A673 (cell line): ENCODE measurements at regions not wholly inside any gene's neighbourhood (a gene's known extent, or its start where the extent isn't known, plus 50 kb on each side); places are given as distances from the start of the nearest gene placed in this dataset.

ENCODE experiments used
- BruUV-seq: library from RNA; stranded (reverse); fragments of 400-500 nt; replicated peaks from 2 replicates; lab custom pipeline; 2021; lab: Mats Ljungman, UMichigan
- CTCF ChIA-PET: fragments of 300-600 bp; sonication (Branson Sonifier 250); formaldehyde crosslinking; loops from one replicate; lab custom pipeline; 2022; ENCODE audit warnings: antibody characterized with exemption; lab: Charles Lee
- POLR2A ChIA-PET: fragments of 300-600 bp; sonication (Branson Sonifier 250); formaldehyde crosslinking; loops from one replicate; lab custom pipeline; 2022; ENCODE audit warnings: antibody characterized with exemption; ENCODE audit not compliant: low non-redundant PET; lab: Charles Lee
- DNase-seq: peaks from one replicate; pipeline ENCODE4 v3.0.0-alpha.2; 2015; ENCODE audit warnings: low spot score
- H3K27ac ChIP-seq: fragments of 200-600 bp; sonication (generic); 2 replicates; pipeline ENCODE4 v1.5.1; 2016; ENCODE audit warnings: mixed run types, low read depth, mild to moderate bottlenecking, mixed read lengths, antibody characterized with exemption, low read length; ENCODE audit not compliant: poor library complexity, severe bottlenecking
- H3K27me3 ChIP-seq: fragments of 200-600 bp; sonication (generic); replicated peaks from 2 replicates; pipeline ENCODE4 v1.6.1; 2017; ENCODE audit warnings: mixed run types, low read depth, mild to moderate bottlenecking, mixed read lengths, antibody characterized with exemption, low read length; ENCODE audit not compliant: insufficient read depth, poor library complexity
- H3K36me3 ChIP-seq: fragments of 200-600 bp; sonication (generic); 2 replicates; pipeline ENCODE4 v1.6.1; 2016; ENCODE audit warnings: mixed run types, mild to moderate bottlenecking, mixed read lengths, antibody characterized with exemption, low read length; ENCODE audit not compliant: insufficient read depth, poor library complexity, severe bottlenecking
- H3K4me1 ChIP-seq: fragments of 200-600 bp; sonication (generic); 2 replicates; pipeline ENCODE4 v1.6.1; 2017; ENCODE audit warnings: mixed run types, mild to moderate bottlenecking, mixed read lengths, antibody characterized with exemption, low read length; ENCODE audit not compliant: insufficient read depth, poor library complexity, severe bottlenecking
- H3K4me3 ChIP-seq: fragments of 200-600 bp; sonication (generic); 2 replicates; pipeline ENCODE4 v1.5.1; 2016; ENCODE audit warnings: low read depth, mixed run types, mild to moderate bottlenecking, mixed read lengths, low read length; ENCODE audit not compliant: poor library complexity, severe bottlenecking
- H3K9me3 ChIP-seq: fragments of 200-600 bp; sonication (generic); 2 replicates; pipeline ENCODE4 v1.6.1; 2016; ENCODE audit warnings: mixed run types, low read depth, mild to moderate bottlenecking, mixed read lengths, antibody characterized with exemption, low read length; ENCODE audit not compliant: poor library complexity, severe bottlenecking
- EZH2 ChIP-seq: fragments of 200-600 bp; sonication (generic); IDR thresholded peaks from 2 replicates; pipeline ENCODE4 v1.6.1; 2017; ENCODE audit warnings: borderline replicate concordance, low read depth, mild to moderate bottlenecking, mixed read lengths, antibody characterized with exemption, low read length; ENCODE audit not compliant: poor library complexity, severe bottlenecking
- intact Hi-C: fragments of 100-400 bp; cut with micrococcal nuclease; formaldehyde crosslinking; loops from one replicate; pipeline ENCODE4 v1.10.0; 2022; ENCODE audit not compliant: unreplicated experiment
- TF ChIP-seq, protein P1 (sequence below): fragments of 300-800, 200-600 bp; sonication (generic); conservative IDR thresholded peaks from 2 replicates; pipeline ENCODE4 v1.5.1; 2017; ENCODE audit warnings: low read depth, mild to moderate bottlenecking, antibody characterized with exemption, low read length, moderate library complexity, mixed read lengths

DNA sequence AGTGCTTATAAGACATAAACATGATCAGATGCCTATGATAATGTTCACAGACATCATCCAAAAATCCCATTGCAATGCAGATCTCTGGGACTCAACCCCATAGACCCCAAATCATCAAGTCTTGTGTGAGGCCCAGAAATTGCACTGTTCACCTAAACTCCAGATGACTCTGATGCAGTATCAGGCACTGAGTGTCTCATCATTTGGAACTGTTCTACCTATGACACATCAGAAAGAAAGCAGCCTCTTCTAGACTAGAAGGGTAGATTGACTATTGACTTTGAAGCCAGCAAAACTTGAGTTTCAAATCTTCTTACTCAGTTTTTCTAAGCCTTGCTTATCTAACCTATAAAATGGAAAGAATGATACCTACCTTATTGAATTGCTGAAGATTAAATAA, 58.7 kb upstream of the PAPPA start:
- Histone ChIP-seq H3K4me1 (peaks cover 17% of the 10 kb centered on the region), H3K36me3 (no peaks in the 10 kb centered on the region), H3K27ac (no peak overlapping the region), H3K27me3 (no peaks in the 10 kb centered on the region), H3K9me3 (no peaks in the 10 kb centered on the region), H3K4me3 (no peak overlapping the region)
- ChIA-PET CTCF (no interaction called here), POLR2A (no interaction called here)
- BruUV-seq: no TSS peak
- no peak for DNase-seq
- TF ChIP-seq, protein P1, sequence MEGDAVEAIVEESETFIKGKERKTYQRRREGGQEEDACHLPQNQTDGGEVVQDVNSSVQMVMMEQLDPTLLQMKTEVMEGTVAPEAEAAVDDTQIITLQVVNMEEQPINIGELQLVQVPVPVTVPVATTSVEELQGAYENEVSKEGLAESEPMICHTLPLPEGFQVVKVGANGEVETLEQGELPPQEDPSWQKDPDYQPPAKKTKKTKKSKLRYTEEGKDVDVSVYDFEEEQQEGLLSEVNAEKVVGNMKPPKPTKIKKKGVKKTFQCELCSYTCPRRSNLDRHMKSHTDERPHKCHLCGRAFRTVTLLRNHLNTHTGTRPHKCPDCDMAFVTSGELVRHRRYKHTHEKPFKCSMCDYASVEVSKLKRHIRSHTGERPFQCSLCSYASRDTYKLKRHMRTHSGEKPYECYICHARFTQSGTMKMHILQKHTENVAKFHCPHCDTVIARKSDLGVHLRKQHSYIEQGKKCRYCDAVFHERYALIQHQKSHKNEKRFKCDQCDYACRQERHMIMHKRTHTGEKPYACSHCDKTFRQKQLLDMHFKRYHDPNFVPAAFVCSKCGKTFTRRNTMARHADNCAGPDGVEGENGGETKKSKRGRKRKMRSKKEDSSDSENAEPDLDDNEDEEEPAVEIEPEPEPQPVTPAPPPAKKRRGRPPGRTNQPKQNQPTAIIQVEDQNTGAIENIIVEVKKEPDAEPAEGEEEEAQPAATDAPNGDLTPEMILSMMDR: no peak
- no peak for TF ChIP-seq EZH2
- intact Hi-C loops: no loop called here

DNA sequence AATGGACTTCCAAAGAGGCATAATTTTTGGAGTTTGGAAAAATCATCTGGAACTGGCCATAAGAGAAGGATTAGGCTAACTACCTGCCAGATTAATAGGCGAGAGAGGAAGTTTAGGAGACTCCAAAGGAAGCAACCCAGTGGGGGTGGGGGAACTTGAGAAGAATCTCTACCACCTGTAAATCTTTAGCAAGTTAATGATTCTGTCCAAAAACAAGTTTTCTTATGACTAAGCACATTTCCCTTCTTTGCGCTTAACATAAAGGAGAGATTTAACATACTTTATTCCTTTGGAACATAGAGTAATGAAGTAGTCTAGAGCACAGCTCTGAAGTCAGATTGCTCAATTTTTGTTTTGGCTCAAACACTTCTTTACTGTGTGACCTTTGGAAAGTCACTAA, 58.2 kb upstream of the PAPPA start:
- H3K4me1 ChIP-seq: peaks cover 17% of the 10 kb centered on the region
- no peak for DNase-seq
- ChIA-PET CTCF (no interaction called here), POLR2A (no interaction called here)
- BruUV-seq: no TSS peak
- no peak overlapping the region for H3K27ac ChIP-seq
- no peak for TF ChIP-seq EZH2
- TF ChIP-seq, protein P1: no peak
- H3K9me3 ChIP-seq: no peaks in the 10 kb centered on the region
- H3K4me3 ChIP-seq: no peak overlapping the region
- intact Hi-C loops: no loop called here
- H3K36me3 ChIP-seq: no peaks in the 10 kb centered on the region
- no peaks in the 10 kb centered on the region for H3K27me3 ChIP-seq

DNA sequence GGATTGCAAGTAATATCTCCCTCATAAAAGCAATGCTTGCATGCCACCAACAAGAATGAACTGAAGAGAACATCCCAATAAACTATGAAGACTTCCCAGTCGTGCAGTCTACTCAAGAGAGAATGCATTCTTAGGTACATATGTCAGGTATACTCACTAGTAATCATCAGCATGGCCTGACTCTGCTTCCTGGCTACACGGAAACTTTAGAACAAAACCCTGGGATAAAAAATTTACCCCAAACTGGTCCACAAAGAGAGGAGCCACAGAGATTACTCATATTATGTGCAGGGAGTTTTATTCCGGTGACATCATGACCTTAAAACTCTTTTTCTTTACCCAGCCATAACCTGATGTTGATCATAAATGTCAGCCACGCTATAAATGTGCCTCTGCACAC, 57.5 kb upstream of the PAPPA start:
- ChIA-PET CTCF (no interaction called here), POLR2A (no interaction called here)
- no peak for DNase-seq
- no peaks in the 10 kb centered on the region for H3K36me3 ChIP-seq
- TF ChIP-seq EZH2: no peak
- TF ChIP-seq, protein P1: no peak
- H3K4me1 ChIP-seq: peaks cover 17% of the 10 kb centered on the region
- H3K27ac ChIP-seq: no peak overlapping the region
- no peaks in the 10 kb centered on the region for H3K27me3 ChIP-seq
- BruUV-seq: no TSS peak
- intact Hi-C loops: no loop called here
- no peak overlapping the region for H3K4me3 ChIP-seq
- H3K9me3 ChIP-seq: no peaks in the 10 kb centered on the region
